Uterus (tissue), 2 donors: ENCODE measurements at regions not wholly inside any gene's neighbourhood (a gene's known extent, or its start where the extent isn't known, plus 50 kb on each side); places are given as distances from the start of the nearest gene placed in this dataset.

Experiments
- CTCF ChIP-seq, 4 experiments: fragments of 200-600 bp in 2 of 4; fragments of 450-650 bp in 2 of 4; sonication (generic) in 2 of 4; IDR thresholded peaks; one replicate each; pipeline ENCODE4 v1.5.1; 2016 to 2019; ENCODE audit warnings: antibody characterized with exemption in 4 of 4, mild to moderate bottlenecking in 2 of 4, moderate library complexity in 1 of 4
- POLR2A ChIP-seq, 2 donors: fragments of 450-650 bp; IDR thresholded peaks; one replicate each; pipeline ENCODE4 v1.6.1; 2016; ENCODE audit warnings: antibody characterized with exemption in 2 of 2, mild to moderate bottlenecking in 1 of 2, moderate library complexity in 1 of 2

- TF ChIP-seq POLR2A (IDR thresholded peaks at IDR 0.05) (no peak), CTCF (IDR thresholded peaks at IDR 0.05) (no peak)
These were observed 156.6 kb upstream of the MAF start for GRCh38 chr16:79757163-79757562.
